ENCODE measurements at regions not wholly inside any gene's neighbourhood (a gene's known extent, or its start where the extent isn't known, plus 50 kb on each side); places are given as distances from the start of the nearest gene placed in this dataset.
"Not testable (repeated sequence)": the region's sequence is repeated elsewhere in the genome, so short reads cannot be mapped to it uniquely, and the experiment has no call there.

- no peaks in the 10 kb centered on the region for H3K36me3 ChIP-seq (ENCODE audit: control insufficient read depth in 2 of 2, insufficient read depth in 2 of 2, low read length in 2 of 2)
- no peaks in the 10 kb centered on the region for H3K27me3 ChIP-seq (ENCODE audit: control insufficient read depth in 1 of 2, insufficient read depth in 2 of 2, low read length in 2 of 2)
- peaks cover 8% of the 10 kb centered on the region for H3K4me1 ChIP-seq (ENCODE audit: control insufficient read depth, insufficient read depth, low read length)
- H3K9me3 ChIP-seq (ENCODE audit: control insufficient read depth in 2 of 2, low read length in 2 of 2): no peaks in the 10 kb centered on the region
- no peak overlapping the region for H3K9ac ChIP-seq (ENCODE audit: low read length in 2 of 2)
- no peak overlapping the region for H3K4me3 ChIP-seq (ENCODE audit: low read length in 2 of 2)
- no peak overlapping the region for H3K27ac ChIP-seq (ENCODE audit: low read length)
These were observed 458.7 kb downstream of the RNF144A start for GRCh38 chr2:7375901-7376300.

DNA sequence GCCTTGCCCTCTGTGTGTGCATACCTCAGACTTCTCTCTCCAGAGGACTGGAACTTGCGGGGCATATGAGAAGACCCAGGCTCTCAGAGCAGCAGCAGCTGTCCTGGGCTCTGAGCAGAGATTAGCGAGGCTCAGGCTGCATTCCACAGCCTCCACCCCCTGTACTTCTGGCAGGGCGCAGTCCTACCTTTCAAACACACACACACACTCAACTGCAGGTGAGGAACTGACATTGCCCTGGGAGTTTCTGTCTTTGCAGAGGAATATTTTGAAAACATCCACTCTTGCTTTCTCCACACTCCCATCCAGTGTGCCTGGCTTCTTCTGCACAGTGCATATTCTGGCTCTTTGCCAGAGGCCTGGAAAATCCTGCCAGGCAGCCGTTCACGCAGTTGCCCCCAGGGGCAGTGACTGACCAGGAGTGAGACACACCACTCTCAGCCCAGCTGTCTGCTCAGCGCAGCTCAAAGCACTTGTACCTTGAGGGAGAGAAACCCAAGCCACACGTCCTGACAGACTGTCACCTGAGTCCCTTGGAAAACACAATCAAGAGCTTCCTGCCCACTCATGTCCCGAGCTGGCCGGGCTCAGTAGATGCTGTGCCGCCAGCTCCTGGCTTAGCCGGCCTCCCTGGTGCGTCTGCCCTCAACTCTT, 460.8 kb downstream of the RNF144A start:
- Histone ChIP-seq H3K9ac (ENCODE audit: low read length in 2 of 2) (no peak overlapping the region), H3K36me3 (ENCODE audit: control insufficient read depth in 2 of 2, insufficient read depth in 2 of 2, low read length in 2 of 2) (no peaks in the 10 kb centered on the region), H3K9me3 (ENCODE audit: control insufficient read depth in 2 of 2, low read length in 2 of 2) (no peaks in the 10 kb centered on the region), H3K27me3 (ENCODE audit: control insufficient read depth in 1 of 2, insufficient read depth in 2 of 2, low read length in 2 of 2) (peaks cover 0 to 3% of the 10 kb centered on the region in 2 donors), H3K27ac (ENCODE audit: low read length) (no peak overlapping the region), H3K4me3 (ENCODE audit: low read length in 2 of 2) (no peak overlapping the region), H3K4me1 (ENCODE audit: control insufficient read depth, insufficient read depth, low read length) (peaks cover 8% of the 10 kb centered on the region)

GRCh38 chr2:7378591-7378990, 461.4 kb downstream of the RNF144A start:
- no peaks in the 10 kb centered on the region for H3K36me3 ChIP-seq (ENCODE audit: control insufficient read depth in 2 of 2, insufficient read depth in 2 of 2, low read length in 2 of 2)
- no peak overlapping the region for H3K27ac ChIP-seq (ENCODE audit: low read length)
- H3K9ac ChIP-seq (ENCODE audit: low read length in 2 of 2): no peak overlapping the region
- H3K27me3 ChIP-seq (ENCODE audit: control insufficient read depth in 1 of 2, insufficient read depth in 2 of 2, low read length in 2 of 2): peaks cover 0 to 3% of the 10 kb centered on the region in 2 donors
- peaks cover 8% of the 10 kb centered on the region for H3K4me1 ChIP-seq (ENCODE audit: control insufficient read depth, insufficient read depth, low read length)
- H3K4me3 ChIP-seq (ENCODE audit: low read length in 2 of 2): no peak overlapping the region
- no peaks in the 10 kb centered on the region for H3K9me3 ChIP-seq (ENCODE audit: control insufficient read depth in 2 of 2, low read length in 2 of 2)

- Histone ChIP-seq H3K36me3 (ENCODE audit: control insufficient read depth in 2 of 2, insufficient read depth in 2 of 2, low read length in 2 of 2) (no peaks in the 10 kb centered on the region), H3K9ac (ENCODE audit: low read length in 2 of 2) (no peak overlapping the region), H3K4me1 (ENCODE audit: control insufficient read depth, insufficient read depth, low read length) (peaks cover 8% of the 10 kb centered on the region), H3K27me3 (ENCODE audit: control insufficient read depth in 1 of 2, insufficient read depth in 2 of 2, low read length in 2 of 2) (peaks cover 0 to 3% of the 10 kb centered on the region in 2 donors), H3K9me3 (ENCODE audit: control insufficient read depth in 2 of 2, low read length in 2 of 2) (no peaks in the 10 kb centered on the region), H3K27ac (ENCODE audit: low read length) (no peak overlapping the region), H3K4me3 (ENCODE audit: low read length in 2 of 2) (no peak overlapping the region)
These were observed 462.6 kb downstream of the RNF144A start for GRCh38 chr2:7379799-7380198.

DNA sequence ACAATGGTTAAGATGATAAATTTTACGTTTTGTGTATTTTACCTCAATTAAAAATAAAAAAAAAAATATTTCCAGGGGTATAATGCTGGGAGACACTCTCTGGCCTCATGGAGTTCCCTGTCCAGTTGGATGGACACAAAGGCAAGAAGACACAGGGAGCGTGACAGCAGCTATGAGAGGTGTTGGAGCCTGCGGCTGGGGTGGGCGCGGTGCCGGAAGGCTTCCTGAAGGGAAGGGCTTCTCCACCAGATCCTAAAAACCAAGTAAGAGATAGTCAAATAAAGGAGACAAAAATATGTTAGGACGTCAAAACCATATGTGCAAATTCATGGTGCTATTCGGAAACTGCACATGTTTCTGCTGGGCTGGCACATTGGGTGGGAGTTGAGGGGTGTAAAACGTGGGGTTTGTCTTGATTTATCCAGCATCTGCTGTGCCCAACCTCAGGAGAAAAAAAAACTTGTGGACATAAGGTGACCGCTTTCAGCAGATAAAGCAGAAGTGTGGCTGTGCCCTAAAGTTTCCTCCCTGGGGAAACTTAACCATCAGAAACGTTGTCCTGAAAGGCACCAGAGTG, 467.6 kb downstream of the RNF144A start:
- H3K9ac ChIP-seq (ENCODE audit: low read length in 2 of 2): no peak overlapping the region
- H3K4me3 ChIP-seq (ENCODE audit: low read length in 2 of 2): no peak overlapping the region
- no peaks in the 10 kb centered on the region for H3K9me3 ChIP-seq (ENCODE audit: control insufficient read depth in 2 of 2, low read length in 2 of 2)
- no peaks in the 10 kb centered on the region for H3K4me1 ChIP-seq (ENCODE audit: control insufficient read depth, insufficient read depth, low read length)
- H3K36me3 ChIP-seq (ENCODE audit: control insufficient read depth in 2 of 2, insufficient read depth in 2 of 2, low read length in 2 of 2): no peaks in the 10 kb centered on the region
- H3K27me3 ChIP-seq (ENCODE audit: control insufficient read depth in 1 of 2, insufficient read depth in 2 of 2, low read length in 2 of 2): peaks cover 0 to 3% of the 10 kb centered on the region in 2 donors
- H3K27ac ChIP-seq (ENCODE audit: low read length): no peak overlapping the region

- not testable (repeated sequence) for H3K4me1 ChIP-seq (ENCODE audit: control insufficient read depth, insufficient read depth, low read length); H3K27me3 ChIP-seq (ENCODE audit: control insufficient read depth in 1 of 2, insufficient read depth in 2 of 2, low read length in 2 of 2); H3K27ac ChIP-seq (ENCODE audit: low read length); H3K9me3 ChIP-seq (ENCODE audit: control insufficient read depth in 2 of 2, low read length in 2 of 2); H3K36me3 ChIP-seq (ENCODE audit: control insufficient read depth in 2 of 2, insufficient read depth in 2 of 2, low read length in 2 of 2); H3K4me3 ChIP-seq (ENCODE audit: low read length in 2 of 2); H3K9ac ChIP-seq (ENCODE audit: low read length in 2 of 2)
These were observed 473.1 kb downstream of the RNF144A start for GRCh38 chr2:7390311-7390710.

GRCh38 chr2:7392076-7392787, 475.0 kb downstream of the RNF144A start:
- Histone ChIP-seq H3K4me1 (ENCODE audit: control insufficient read depth, insufficient read depth, low read length) (no peaks in the 10 kb centered on the region), H3K9ac (ENCODE audit: low read length in 2 of 2) (no peak overlapping the region), H3K27me3 (ENCODE audit: control insufficient read depth in 1 of 2, insufficient read depth in 2 of 2, low read length in 2 of 2) (no peaks in the 10 kb centered on the region), H3K4me3 (ENCODE audit: low read length in 2 of 2) (no peak overlapping the region), H3K27ac (ENCODE audit: low read length) (no peak overlapping the region), H3K9me3 (ENCODE audit: control insufficient read depth in 2 of 2, low read length in 2 of 2) (no peaks in the 10 kb centered on the region), H3K36me3 (ENCODE audit: control insufficient read depth in 2 of 2, insufficient read depth in 2 of 2, low read length in 2 of 2) (no peaks in the 10 kb centered on the region)

DNA sequence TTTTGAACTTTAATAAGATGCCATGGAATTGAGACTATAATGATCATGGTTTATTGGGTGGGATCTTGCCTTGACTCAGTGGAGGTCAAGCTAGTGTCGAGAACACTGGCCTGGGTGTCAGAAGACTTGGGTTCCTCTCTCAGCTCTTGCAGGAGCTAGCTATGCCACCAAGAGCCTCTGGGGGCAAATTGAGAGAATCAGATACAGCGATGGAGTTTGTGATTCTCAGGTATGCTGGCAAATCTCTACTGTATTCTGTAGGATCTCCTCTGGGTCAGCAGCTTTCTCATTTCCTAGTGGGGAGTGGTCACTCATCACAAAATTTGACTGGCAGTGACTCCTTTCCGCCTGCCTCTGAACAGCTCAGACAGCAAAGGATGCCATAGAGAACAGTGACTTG, 477.0 kb downstream of the RNF144A start:
- H3K9me3 ChIP-seq (ENCODE audit: control insufficient read depth in 2 of 2, low read length in 2 of 2): no peaks in the 10 kb centered on the region
- H3K27me3 ChIP-seq (ENCODE audit: control insufficient read depth in 1 of 2, insufficient read depth in 2 of 2, low read length in 2 of 2): no peaks in the 10 kb centered on the region
- H3K4me1 ChIP-seq (ENCODE audit: control insufficient read depth, insufficient read depth, low read length): no peaks in the 10 kb centered on the region
- no peak overlapping the region for H3K9ac ChIP-seq (ENCODE audit: low read length in 2 of 2)
- H3K36me3 ChIP-seq (ENCODE audit: control insufficient read depth in 2 of 2, insufficient read depth in 2 of 2, low read length in 2 of 2): no peaks in the 10 kb centered on the region
- no peak overlapping the region for H3K27ac ChIP-seq (ENCODE audit: low read length)
- no peak overlapping the region for H3K4me3 ChIP-seq (ENCODE audit: low read length in 2 of 2)

DNA sequence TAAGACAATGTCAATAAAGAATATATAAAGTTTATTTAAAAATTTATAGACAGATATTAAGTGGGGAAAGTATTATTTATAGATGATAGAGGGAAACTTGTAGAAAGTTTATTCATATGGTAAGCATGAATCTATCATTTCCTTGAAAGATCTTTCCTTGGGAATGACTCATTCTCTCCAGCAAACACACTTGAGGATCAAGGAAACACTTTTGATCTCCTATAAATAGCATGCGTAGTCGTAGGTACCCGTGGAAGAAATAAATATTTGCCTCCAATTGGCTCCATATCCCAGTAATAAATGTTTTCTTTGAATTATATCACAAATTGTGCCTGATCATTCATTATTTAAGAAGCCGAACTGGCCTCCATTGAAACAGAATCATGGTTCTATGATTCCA, 483.4 kb downstream of the RNF144A start:
- no peaks in the 10 kb centered on the region for H3K4me1 ChIP-seq (ENCODE audit: control insufficient read depth, insufficient read depth, low read length)
- no peak overlapping the region for H3K9ac ChIP-seq (ENCODE audit: low read length in 2 of 2)
- H3K27me3 ChIP-seq (ENCODE audit: control insufficient read depth in 1 of 2, insufficient read depth in 2 of 2, low read length in 2 of 2): no peaks in the 10 kb centered on the region
- H3K4me3 ChIP-seq (ENCODE audit: low read length in 2 of 2): no peak overlapping the region
- H3K36me3 ChIP-seq (ENCODE audit: control insufficient read depth in 2 of 2, insufficient read depth in 2 of 2, low read length in 2 of 2): no peaks in the 10 kb centered on the region
- no peak overlapping the region for H3K27ac ChIP-seq (ENCODE audit: low read length)
- no peaks in the 10 kb centered on the region for H3K9me3 ChIP-seq (ENCODE audit: control insufficient read depth in 2 of 2, low read length in 2 of 2)

DNA sequence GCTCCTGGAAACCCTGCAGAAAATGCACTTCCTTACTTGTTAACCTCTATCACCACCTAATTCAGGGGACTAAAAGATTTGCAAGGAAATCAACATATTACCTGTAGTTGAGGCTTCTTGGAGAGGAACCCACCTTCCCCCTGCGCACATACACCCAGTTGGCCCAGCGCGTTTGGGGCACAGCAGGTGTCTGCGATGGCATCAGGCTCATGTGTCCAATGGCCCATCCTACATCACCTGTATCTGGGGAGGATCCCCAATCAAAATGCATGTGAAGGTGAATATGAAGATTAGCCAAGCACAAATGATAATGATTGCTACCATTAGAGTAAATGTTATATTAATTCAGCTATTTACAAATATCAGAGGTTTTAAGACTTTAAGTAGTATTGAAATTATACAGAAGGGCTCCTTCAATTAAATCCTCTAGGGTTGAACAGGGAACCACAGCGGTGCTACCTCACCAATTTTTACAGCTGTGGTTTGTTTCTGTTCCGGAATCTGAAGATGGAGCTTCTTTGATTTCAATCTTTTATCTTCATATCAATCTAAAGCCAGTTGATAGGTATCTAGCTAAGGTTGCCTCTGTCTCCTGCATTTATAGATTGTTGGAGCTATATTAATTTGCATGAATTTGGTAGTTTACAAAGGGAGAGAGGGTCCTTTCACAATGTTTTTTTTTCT, 486.0 kb downstream of the RNF144A start:
- no peaks in the 10 kb centered on the region for H3K36me3 ChIP-seq (ENCODE audit: control insufficient read depth in 2 of 2, insufficient read depth in 2 of 2, low read length in 2 of 2)

More for the DNA sequence above, 486.0 kb downstream of the RNF144A start:
- Histone ChIP-seq H3K27ac (ENCODE audit: low read length) (no peak overlapping the region), H3K9ac (ENCODE audit: low read length in 2 of 2) (no peak overlapping the region), H3K27me3 (ENCODE audit: control insufficient read depth in 1 of 2, insufficient read depth in 2 of 2, low read length in 2 of 2) (peaks cover 0 to 3% of the 10 kb centered on the region in 2 donors), H3K4me3 (ENCODE audit: low read length in 2 of 2) (no peak overlapping the region), H3K9me3 (ENCODE audit: control insufficient read depth in 2 of 2, low read length in 2 of 2) (no peaks in the 10 kb centered on the region), H3K4me1 (ENCODE audit: control insufficient read depth, insufficient read depth, low read length) (no peaks in the 10 kb centered on the region)

Data from stomach smooth muscle (tissue), 2 donors.